H9 (cell line): ENCODE measurements at regions not wholly inside any gene's neighbourhood (a gene's known extent, or its start where the extent isn't known, plus 50 kb on each side); places are given as distances from the start of the nearest gene placed in this dataset.

Experiments used
- DNase-seq: peaks from one replicate; pipeline ENCODE4 v3.0.0-alpha.2; 2017
- H2AFZ ChIP-seq: one replicate; pipeline ENCODE4 v1.6.1; 2013; ENCODE audit warnings: mild to moderate bottlenecking, low read length, control low read depth, moderate library complexity
- H2AK5ac ChIP-seq: 2 replicates; pipeline ENCODE4 v1.6.1; 2013; ENCODE audit warnings: low read length, control low read depth, mixed read lengths; ENCODE audit not compliant: insufficient read length
- H2BK120ac ChIP-seq: one replicate; pipeline ENCODE4 v1.6.1; 2013; ENCODE audit warnings: low read depth, mild to moderate bottlenecking, low read length, control low read depth, inconsistent platforms; ENCODE audit not compliant: poor library complexity, severe bottlenecking
- H2BK12ac ChIP-seq: 2 replicates; pipeline ENCODE4 v1.6.1; 2013; ENCODE audit warnings: low read length, control low read depth, mixed read lengths, low read depth; ENCODE audit not compliant: insufficient read length
- H2BK15ac ChIP-seq: 2 replicates; pipeline ENCODE4 v1.6.1; 2013; ENCODE audit warnings: low read depth, low read length, control low read depth
- H2BK20ac ChIP-seq: one replicate; pipeline ENCODE4 v1.6.1; 2013; ENCODE audit warnings: low read depth, mild to moderate bottlenecking, low read length, control low read depth, inconsistent platforms; ENCODE audit not compliant: poor library complexity, severe bottlenecking
- H2BK5ac ChIP-seq: 2 replicates; pipeline ENCODE4 v1.6.1; 2013; ENCODE audit warnings: low read length, control low read depth, mixed read lengths; ENCODE audit not compliant: insufficient read length
- H3K14ac ChIP-seq: 2 replicates; pipeline ENCODE4 v1.6.1; 2013; ENCODE audit warnings: low read length, control low read depth; ENCODE audit not compliant: insufficient read depth
- H3K18ac ChIP-seq: 2 replicates; pipeline ENCODE4 v1.6.1; 2013; ENCODE audit warnings: low read depth, mild to moderate bottlenecking, mixed read lengths, low read length, control low read depth; ENCODE audit not compliant: insufficient read length
- H3K23ac ChIP-seq: 2 replicates; pipeline ENCODE4 v1.6.1; 2013; ENCODE audit warnings: low read length, control low read depth, mixed read lengths, low read depth; ENCODE audit not compliant: insufficient read length
- H3K23me2 ChIP-seq: 2 replicates; pipeline ENCODE4 v1.6.1; 2013; ENCODE audit warnings: low read depth, mild to moderate bottlenecking, mixed read lengths, low read length, control low read depth; ENCODE audit not compliant: insufficient read length, poor library complexity, severe bottlenecking
- H3K27ac ChIP-seq: 2 replicates; pipeline ENCODE4 v1.5.1; 2013; ENCODE audit warnings: low read length, control low read depth, mixed read lengths, low read depth; ENCODE audit not compliant: insufficient read length
- H3K27me3 ChIP-seq: 2 replicates; pipeline ENCODE4 v1.6.1; 2013; ENCODE audit warnings: low read length, control low read depth, inconsistent platforms; ENCODE audit not compliant: insufficient read depth
- H3K4ac ChIP-seq: 2 replicates; pipeline ENCODE4 v1.6.1; 2013; ENCODE audit warnings: low read depth, mild to moderate bottlenecking, control low read depth, inconsistent platforms, low read length, moderate library complexity
- H3K4me1 ChIP-seq: 2 replicates; pipeline ENCODE4 v1.6.1; 2013; ENCODE audit warnings: low read length, control low read depth, inconsistent platforms; ENCODE audit not compliant: insufficient read depth
- H3K4me2 ChIP-seq: 2 replicates; pipeline ENCODE4 v1.6.1; 2013; ENCODE audit warnings: low read length, control low read depth, mixed read lengths; ENCODE audit not compliant: insufficient read length, insufficient read depth
- H3K56ac ChIP-seq: 2 replicates; pipeline ENCODE4 v1.6.1; 2013; ENCODE audit warnings: low read depth, mild to moderate bottlenecking, mixed read lengths, low read length, control low read depth; ENCODE audit not compliant: insufficient read length
- H3K79me1 ChIP-seq: 2 replicates; pipeline ENCODE4 v1.6.1; 2013; ENCODE audit warnings: low read depth, mild to moderate bottlenecking, moderate library complexity, low read length, control low read depth, inconsistent platforms; ENCODE audit not compliant: insufficient read depth, poor library complexity, severe bottlenecking
- H3K79me2 ChIP-seq: 2 replicates; pipeline ENCODE4 v1.6.1; 2013; ENCODE audit warnings: low read length, control low read depth, inconsistent platforms; ENCODE audit not compliant: insufficient read depth
- H3K9ac ChIP-seq: 2 replicates; pipeline ENCODE4 v1.6.1; 2013; ENCODE audit warnings: low read length, control low read depth, mixed read lengths; ENCODE audit not compliant: insufficient read length; ENCODE audit errors: extremely low read depth
- H3K9me3 ChIP-seq: one replicate; pipeline ENCODE4 v1.6.1; 2013; ENCODE audit warnings: low read depth, low read length, inconsistent platforms; ENCODE audit not compliant: control insufficient read depth
- H3T11ph ChIP-seq: one replicate; pipeline ENCODE4 v1.6.1; 2013; ENCODE audit warnings: mild to moderate bottlenecking, low read length, control low read depth, inconsistent platforms
- H4K20me1 ChIP-seq: one replicate; pipeline ENCODE4 v1.6.1; 2013; ENCODE audit not compliant: control insufficient read depth, insufficient read length, insufficient read depth
- H4K5ac ChIP-seq: 2 replicates; pipeline ENCODE4 v1.6.1; 2013; ENCODE audit warnings: low read depth, mild to moderate bottlenecking, mixed read lengths, low read length, control low read depth; ENCODE audit not compliant: insufficient read length
- H4K8ac ChIP-seq: replicated peaks from 2 replicates; pipeline ENCODE4 v1.6.1; 2013; ENCODE audit warnings: low read length, control low read depth, mixed read lengths, low read depth; ENCODE audit not compliant: insufficient read length
- H4K91ac ChIP-seq: 2 replicates; pipeline ENCODE4 v1.6.1; 2013; ENCODE audit warnings: low read depth, mild to moderate bottlenecking, moderate library complexity, mixed read lengths, low read length, control low read depth; ENCODE audit not compliant: insufficient read length
- H3K27ac Mint-ChIP-seq, 3 experiments: 2 replicates in 2 of 3; 3 replicates in 1 of 3; pipeline ENCODE4 v1.8.0; 2020 to 2021; ENCODE audit warnings: mixed read lengths in 3 of 3, mild to moderate bottlenecking in 1 of 3, moderate library complexity in 1 of 3
- H3K27me3 Mint-ChIP-seq: 2 replicates; pipeline ENCODE4 v1.8.0; 2021; ENCODE audit warnings: low read depth, mild to moderate bottlenecking, moderate library complexity, mixed read lengths
- H3K36me3 Mint-ChIP-seq, 3 experiments: 2 replicates in 2 of 3; 3 replicates in 1 of 3; pipeline ENCODE4 v1.8.0; 2020 to 2021; ENCODE audit warnings: low read depth in 3 of 3, mixed read lengths in 3 of 3; ENCODE audit not compliant: insufficient read depth in 1 of 3
- H3K4me1 Mint-ChIP-seq, 2 experiments: 2 replicates each; pipeline ENCODE4 v1.8.0; 2020; ENCODE audit warnings: mixed read lengths in 2 of 2
- H3K4me3 Mint-ChIP-seq, 2 experiments: 2 replicates in 1 of 2; 3 replicates in 1 of 2; pipeline ENCODE4 v1.8.0; 2020 to 2021; ENCODE audit warnings: mild to moderate bottlenecking in 2 of 2, mixed read lengths in 2 of 2, moderate library complexity in 1 of 2
- H3K9me3 Mint-ChIP-seq, 2 experiments: 2 replicates in 1 of 2; 3 replicates in 1 of 2; pipeline ENCODE4 v1.8.0; 2020; ENCODE audit warnings: mild to moderate bottlenecking in 2 of 2, mixed read lengths in 2 of 2, moderate library complexity in 1 of 2
- WGBS: extraction: QIAGEN DNeasy Blood & Tissue Kit; methylation state at CpG from one replicate; pipeline ENCODE4 v1.1.7; 2013; ENCODE audit warnings: missing lambda C conversion rate, low lambda C conversion rate, mixed read lengths; ENCODE audit not compliant: insufficient read length; ENCODE audit errors: extremely low coverage; 5-methylcytosine and 5-hydroxymethylcytosine counted together
- TF ChIP-seq, protein P1 (sequence below): fragments of 200-600 bp; sonication (generic); conservative IDR thresholded peaks from 3 replicates; pipeline ENCODE4 v1.8.0; 2021; ENCODE audit warnings: antibody characterized with exemption, mild to moderate bottlenecking

GRCh38 chr12:45591635-45592034 is 137.9 kb upstream of the ARID2 start:
- Histone ChIP-seq H3K4ac (no peak overlapping the region), H4K91ac (no peak overlapping the region), H2BK15ac (no peak overlapping the region), H3K18ac (no peak overlapping the region), H4K8ac (no peak overlapping the region), H2BK120ac (no peak overlapping the region), H4K5ac (no peak overlapping the region), H3K9me3 (no peaks in the 10 kb centered on the region), H3K23ac (no peak overlapping the region), H3K14ac (no peak overlapping the region), H3K79me2 (no peaks in the 10 kb centered on the region), H3K4me1 (no peaks in the 10 kb centered on the region), H3K9ac (no peak overlapping the region), H2AFZ (no peak overlapping the region), H3K79me1 (no peaks in the 10 kb centered on the region), H4K20me1 (no peaks in the 10 kb centered on the region), H2AK5ac (no peak overlapping the region), H3K56ac (no peak overlapping the region), H3K23me2 (no peaks in the 10 kb centered on the region), H2BK5ac (no peak overlapping the region), H2BK12ac (no peak overlapping the region), H2BK20ac (no peak overlapping the region), H3T11ph (no peak overlapping the region), H3K27ac (no peak overlapping the region), H3K4me2 (no peak overlapping the region), H3K27me3 (no peaks in the 10 kb centered on the region)
- no peak overlapping the region for H3K4me3 Mint-ChIP-seq
- no peak for DNase-seq
- H3K27ac Mint-ChIP-seq: no peak overlapping the region
- H3K36me3 Mint-ChIP-seq: no peaks in the 10 kb centered on the region
- TF ChIP-seq, protein P1, sequence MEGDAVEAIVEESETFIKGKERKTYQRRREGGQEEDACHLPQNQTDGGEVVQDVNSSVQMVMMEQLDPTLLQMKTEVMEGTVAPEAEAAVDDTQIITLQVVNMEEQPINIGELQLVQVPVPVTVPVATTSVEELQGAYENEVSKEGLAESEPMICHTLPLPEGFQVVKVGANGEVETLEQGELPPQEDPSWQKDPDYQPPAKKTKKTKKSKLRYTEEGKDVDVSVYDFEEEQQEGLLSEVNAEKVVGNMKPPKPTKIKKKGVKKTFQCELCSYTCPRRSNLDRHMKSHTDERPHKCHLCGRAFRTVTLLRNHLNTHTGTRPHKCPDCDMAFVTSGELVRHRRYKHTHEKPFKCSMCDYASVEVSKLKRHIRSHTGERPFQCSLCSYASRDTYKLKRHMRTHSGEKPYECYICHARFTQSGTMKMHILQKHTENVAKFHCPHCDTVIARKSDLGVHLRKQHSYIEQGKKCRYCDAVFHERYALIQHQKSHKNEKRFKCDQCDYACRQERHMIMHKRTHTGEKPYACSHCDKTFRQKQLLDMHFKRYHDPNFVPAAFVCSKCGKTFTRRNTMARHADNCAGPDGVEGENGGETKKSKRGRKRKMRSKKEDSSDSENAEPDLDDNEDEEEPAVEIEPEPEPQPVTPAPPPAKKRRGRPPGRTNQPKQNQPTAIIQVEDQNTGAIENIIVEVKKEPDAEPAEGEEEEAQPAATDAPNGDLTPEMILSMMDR: no peak
- no CpG with 5 or more reads among the region's 5 CpGs for WGBS
- no peaks in the 10 kb centered on the region; the same call in 1 of the 2 replicates for H3K27me3 Mint-ChIP-seq
- H3K4me1 Mint-ChIP-seq: no peaks in the 10 kb centered on the region
- H3K9me3 Mint-ChIP-seq: 0 out of 5 replicates have a peak, but pooled peaks cover 0 to 3% of the 10 kb centered on the region in 2 experiments
